Thyroid gland (tissue), 4 donors: ENCODE measurements at regions not wholly inside any gene's neighbourhood (a gene's known extent, or its start where the extent isn't known, plus 50 kb on each side); places are given as distances from the start of the nearest gene placed in this dataset.

Experiments
- POLR2A ChIP-seq, 2 donors: fragments of 450-650 bp; IDR thresholded peaks; one replicate each; pipeline ENCODE4 v1.6.1; 2017; ENCODE audit warnings: antibody characterized with exemption in 2 of 2, mild to moderate bottlenecking in 2 of 2, moderate library complexity in 1 of 2
- TF ChIP-seq, protein P1 (sequence below), 6 experiments: fragments of 200-600 bp in 3 of 6; fragments of 450-650 bp in 3 of 6; sonication (generic) in 3 of 6; IDR thresholded peaks; one replicate each; pipeline ENCODE4 v1.5.1; 2016 to 2019; ENCODE audit warnings: antibody characterized with exemption in 6 of 6, mild to moderate bottlenecking in 2 of 6, inconsistent platforms in 1 of 6, moderate library complexity in 1 of 6

DNA sequence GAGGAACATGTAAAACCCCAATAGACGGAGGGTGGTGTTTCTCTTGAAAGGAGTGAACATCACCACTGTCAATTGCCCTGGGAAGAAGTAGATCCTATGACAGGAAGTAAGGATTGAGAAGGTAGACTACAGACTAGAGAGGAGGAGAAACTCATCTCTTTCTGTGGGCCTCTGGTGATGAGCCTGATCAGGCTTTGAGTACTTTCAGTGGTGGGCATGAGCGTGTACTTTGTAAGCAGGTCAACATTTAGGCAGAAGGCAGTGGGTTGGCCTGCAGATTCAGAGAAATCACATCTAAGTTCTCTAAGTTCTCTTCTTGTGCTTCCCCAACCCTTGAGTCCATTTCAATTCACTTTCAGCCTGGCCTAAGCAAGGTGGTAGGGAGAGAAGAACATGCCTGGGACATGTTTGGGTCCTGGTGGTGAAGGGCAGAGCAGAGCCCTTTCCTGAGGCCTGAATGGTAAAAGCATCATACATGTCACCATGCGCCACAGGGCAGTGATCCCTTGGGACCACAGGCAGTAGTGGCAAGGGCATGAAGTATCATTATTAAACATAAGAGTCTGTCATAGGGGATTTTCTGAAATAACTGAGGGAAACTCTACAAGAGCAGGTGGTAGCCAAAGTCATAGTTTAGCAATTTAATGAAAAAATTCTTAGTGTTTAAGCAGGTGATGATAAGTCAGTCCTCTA lies 56.4 kb upstream of the ANKRD1 start:
- TF ChIP-seq, protein P1, sequence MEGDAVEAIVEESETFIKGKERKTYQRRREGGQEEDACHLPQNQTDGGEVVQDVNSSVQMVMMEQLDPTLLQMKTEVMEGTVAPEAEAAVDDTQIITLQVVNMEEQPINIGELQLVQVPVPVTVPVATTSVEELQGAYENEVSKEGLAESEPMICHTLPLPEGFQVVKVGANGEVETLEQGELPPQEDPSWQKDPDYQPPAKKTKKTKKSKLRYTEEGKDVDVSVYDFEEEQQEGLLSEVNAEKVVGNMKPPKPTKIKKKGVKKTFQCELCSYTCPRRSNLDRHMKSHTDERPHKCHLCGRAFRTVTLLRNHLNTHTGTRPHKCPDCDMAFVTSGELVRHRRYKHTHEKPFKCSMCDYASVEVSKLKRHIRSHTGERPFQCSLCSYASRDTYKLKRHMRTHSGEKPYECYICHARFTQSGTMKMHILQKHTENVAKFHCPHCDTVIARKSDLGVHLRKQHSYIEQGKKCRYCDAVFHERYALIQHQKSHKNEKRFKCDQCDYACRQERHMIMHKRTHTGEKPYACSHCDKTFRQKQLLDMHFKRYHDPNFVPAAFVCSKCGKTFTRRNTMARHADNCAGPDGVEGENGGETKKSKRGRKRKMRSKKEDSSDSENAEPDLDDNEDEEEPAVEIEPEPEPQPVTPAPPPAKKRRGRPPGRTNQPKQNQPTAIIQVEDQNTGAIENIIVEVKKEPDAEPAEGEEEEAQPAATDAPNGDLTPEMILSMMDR (IDR thresholded peaks at IDR 0.05): no peak
- TF ChIP-seq POLR2A (IDR thresholded peaks at IDR 0.05): no peak
